ENCODE measurements at regions not wholly inside any gene's neighbourhood (a gene's known extent, or its start where the extent isn't known, plus 50 kb on each side); places are given as distances from the start of the nearest gene placed in this dataset.

DNA sequence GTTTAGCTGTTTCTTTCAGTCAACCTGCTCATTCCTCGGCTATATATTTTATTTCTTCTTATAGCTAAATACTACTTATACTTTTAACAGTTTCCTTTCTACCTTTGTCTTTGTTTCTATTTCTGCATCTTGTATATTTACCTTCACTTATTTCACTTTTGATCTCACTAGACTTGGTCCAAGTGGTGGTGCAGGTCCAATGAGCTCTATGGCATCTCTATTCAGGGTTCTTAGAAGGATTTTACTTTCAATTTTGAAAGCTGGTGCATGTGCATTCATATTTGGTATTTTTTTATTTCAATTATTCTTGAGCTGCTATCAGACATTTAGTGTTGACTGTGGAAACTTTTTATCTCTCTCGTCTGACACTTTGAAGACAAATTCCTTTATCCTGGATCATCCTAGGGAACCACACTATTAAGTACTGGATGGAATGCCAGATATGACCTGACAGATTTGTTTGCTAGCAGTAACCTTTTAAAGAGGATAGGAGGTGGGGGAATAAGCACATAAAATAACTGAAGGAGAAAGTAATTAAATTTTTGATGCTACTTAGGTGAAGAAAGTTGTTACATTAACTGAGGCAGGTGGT lies 123.1 kb upstream of the PJA2 start:
- H3K36me3 Mint-ChIP-seq, result no peaks in the 10 kb centered on the region
- no peaks in the 10 kb centered on the region for H3K27me3 ChIP-seq
- no peaks in the 10 kb centered on the region for H3K9me3 Mint-ChIP-seq
- H3K4me2 ChIP-seq, result no peak overlapping the region
- H3K27me3 Mint-ChIP-seq (ENCODE audit: insufficient read depth, low read depth), result no peaks in the 10 kb centered on the region
- H3K9ac ChIP-seq, result no peak overlapping the region
- H3F3A ChIP-seq (ENCODE audit: low read depth), result no peaks in the 10 kb centered on the region
- TF ChIP-seq EZH2phosphoT487 (IDR thresholded peaks at IDR 0.05) (no peak), EZH2 (IDR thresholded peaks at IDR 0.05) (no peak)
- TF ChIP-seq, protein P1, sequence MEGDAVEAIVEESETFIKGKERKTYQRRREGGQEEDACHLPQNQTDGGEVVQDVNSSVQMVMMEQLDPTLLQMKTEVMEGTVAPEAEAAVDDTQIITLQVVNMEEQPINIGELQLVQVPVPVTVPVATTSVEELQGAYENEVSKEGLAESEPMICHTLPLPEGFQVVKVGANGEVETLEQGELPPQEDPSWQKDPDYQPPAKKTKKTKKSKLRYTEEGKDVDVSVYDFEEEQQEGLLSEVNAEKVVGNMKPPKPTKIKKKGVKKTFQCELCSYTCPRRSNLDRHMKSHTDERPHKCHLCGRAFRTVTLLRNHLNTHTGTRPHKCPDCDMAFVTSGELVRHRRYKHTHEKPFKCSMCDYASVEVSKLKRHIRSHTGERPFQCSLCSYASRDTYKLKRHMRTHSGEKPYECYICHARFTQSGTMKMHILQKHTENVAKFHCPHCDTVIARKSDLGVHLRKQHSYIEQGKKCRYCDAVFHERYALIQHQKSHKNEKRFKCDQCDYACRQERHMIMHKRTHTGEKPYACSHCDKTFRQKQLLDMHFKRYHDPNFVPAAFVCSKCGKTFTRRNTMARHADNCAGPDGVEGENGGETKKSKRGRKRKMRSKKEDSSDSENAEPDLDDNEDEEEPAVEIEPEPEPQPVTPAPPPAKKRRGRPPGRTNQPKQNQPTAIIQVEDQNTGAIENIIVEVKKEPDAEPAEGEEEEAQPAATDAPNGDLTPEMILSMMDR (IDR thresholded peaks at IDR 0.05), result no peak
- H3K36me3 ChIP-seq, result no peaks in the 10 kb centered on the region
- H2AFZ ChIP-seq (replicated peaks), result no peak overlapping the region
- H3K4me1 ChIP-seq, result no peaks in the 10 kb centered on the region
- H4K20me1 ChIP-seq (ENCODE audit: low read depth), result no peaks in the 10 kb centered on the region
- H3K4me3 ChIP-seq, result no peak overlapping the region
- no peaks in the 10 kb centered on the region for H3K4me1 Mint-ChIP-seq
- no peak for DNase-seq (ENCODE audit: low spot score)
- H3K9me3 ChIP-seq (ENCODE audit: low read depth), result no peaks in the 10 kb centered on the region
- H3K79me2 ChIP-seq (ENCODE audit: low read depth), result no peaks in the 10 kb centered on the region
- no peak overlapping the region for H3K27ac Mint-ChIP-seq
- no peak overlapping the region for H3K27ac ChIP-seq
- H3K4me3 Mint-ChIP-seq, result no peak overlapping the region

DNA sequence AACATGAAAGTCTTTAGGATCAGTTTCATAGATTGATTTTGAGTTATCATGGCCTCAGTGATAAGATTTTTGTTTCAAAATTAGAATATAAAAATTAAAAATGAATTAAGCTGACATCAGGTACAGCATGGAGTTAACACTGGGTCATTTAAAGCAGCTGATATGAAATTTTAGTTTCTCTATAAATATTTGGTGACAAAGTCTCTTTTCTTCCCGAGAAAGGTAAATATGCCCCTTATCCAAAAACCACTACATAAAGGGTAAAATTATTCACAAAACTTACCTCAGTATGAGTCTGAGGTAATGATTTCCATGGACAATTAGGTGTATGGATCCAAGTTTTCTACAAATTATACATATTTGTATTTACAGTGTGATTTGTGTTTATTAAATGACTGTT lies 121.5 kb upstream of the PJA2 start:
- Histone ChIP-seq H3K27me3 (no peaks in the 10 kb centered on the region), H3K9ac (no peak overlapping the region), H3K9me3 (ENCODE audit: low read depth) (no peaks in the 10 kb centered on the region), H3F3A (ENCODE audit: low read depth) (no peaks in the 10 kb centered on the region), H2AFZ (replicated peaks) (no peak overlapping the region), H3K4me3 (no peak overlapping the region), H3K79me2 (ENCODE audit: low read depth) (no peaks in the 10 kb centered on the region), H3K4me2 (no peak overlapping the region), H3K27ac (no peak overlapping the region), H4K20me1 (ENCODE audit: low read depth) (no peaks in the 10 kb centered on the region), H3K36me3 (no peaks in the 10 kb centered on the region), H3K4me1 (no peaks in the 10 kb centered on the region)
- H3K9me3 Mint-ChIP-seq, result no peaks in the 10 kb centered on the region
- no peaks in the 10 kb centered on the region for H3K4me1 Mint-ChIP-seq
- no peak overlapping the region for H3K4me3 Mint-ChIP-seq
- H3K36me3 Mint-ChIP-seq, result no peaks in the 10 kb centered on the region
- TF ChIP-seq, protein P1 (IDR thresholded peaks at IDR 0.05), result no peak
- TF ChIP-seq EZH2 (IDR thresholded peaks at IDR 0.05) (no peak), EZH2phosphoT487 (IDR thresholded peaks at IDR 0.05) (no peak)
- no peak overlapping the region for H3K27ac Mint-ChIP-seq
- no peak for DNase-seq (ENCODE audit: low spot score)
- no peaks in the 10 kb centered on the region for H3K27me3 Mint-ChIP-seq (ENCODE audit: insufficient read depth, low read depth)

DNA sequence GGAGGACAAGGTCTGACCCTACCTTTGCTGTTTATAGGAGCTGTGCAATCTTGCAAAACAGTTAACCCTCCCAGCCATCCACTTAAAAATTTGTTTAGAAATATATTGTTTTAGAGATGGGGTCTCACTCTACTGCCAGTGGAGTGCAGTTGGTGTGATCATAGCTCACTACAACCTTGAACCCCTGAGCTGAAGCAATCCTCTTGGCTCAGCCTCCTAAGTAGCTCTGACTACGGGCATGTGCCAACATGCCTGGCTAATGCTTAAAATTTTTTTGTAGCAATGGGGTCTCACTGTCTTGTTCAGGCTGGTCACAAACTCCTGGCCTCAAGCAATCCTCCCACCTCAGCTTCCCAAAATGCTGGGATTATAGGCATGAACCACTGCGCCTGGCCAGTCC lies 120.2 kb upstream of the PJA2 start:
- Histone ChIP-seq H3K4me2 (no peak overlapping the region), H3F3A (ENCODE audit: low read depth) (no peaks in the 10 kb centered on the region), H3K36me3 (no peaks in the 10 kb centered on the region), H3K4me3 (no peak overlapping the region), H3K9me3 (ENCODE audit: low read depth) (no peaks in the 10 kb centered on the region), H3K79me2 (ENCODE audit: low read depth) (no peaks in the 10 kb centered on the region), H3K4me1 (no peaks in the 10 kb centered on the region), H3K9ac (no peak overlapping the region), H3K27me3 (no peaks in the 10 kb centered on the region), H4K20me1 (ENCODE audit: low read depth) (no peaks in the 10 kb centered on the region), H3K27ac (no peak overlapping the region), H2AFZ (replicated peaks) (no peak overlapping the region)
- no peak for DNase-seq (ENCODE audit: low spot score)
- no peaks in the 10 kb centered on the region for H3K36me3 Mint-ChIP-seq
- TF ChIP-seq, protein P1 (IDR thresholded peaks at IDR 0.05), result no peak
- no peaks in the 10 kb centered on the region for H3K4me1 Mint-ChIP-seq
- no peaks in the 10 kb centered on the region for H3K27me3 Mint-ChIP-seq (ENCODE audit: insufficient read depth, low read depth)
- H3K27ac Mint-ChIP-seq, result no peak overlapping the region
- no peak overlapping the region for H3K4me3 Mint-ChIP-seq
- H3K9me3 Mint-ChIP-seq, result no peaks in the 10 kb centered on the region
